SK-N-SH (cell line): ENCODE measurements at regions not wholly inside any gene's neighbourhood (a gene's known extent, or its start where the extent isn't known, plus 50 kb on each side); places are given as distances from the start of the nearest gene placed in this dataset.
A peak's percentile ranks its signal among the peaks of the same experiment; 100 is the strongest.

Source experiments
- CTCF ChIA-PET: fragments of 300-600, 350-600 bp; formaldehyde crosslinking; extraction: SDS; loops from one replicate; lab custom pipeline; 2021; lab: Yijun Ruan, JAX
- POLR2A ChIA-PET: fragments of 350-600 bp; sonication (Branson Sonifier 250); formaldehyde crosslinking; extraction: SDS; loops from one replicate; lab custom pipeline; 2020; ENCODE audit warnings: antibody characterized with exemption, inconsistent platforms; lab: Yijun Ruan, JAX
- DNase-seq: peaks from one replicate; pipeline ENCODE4 v3.0.0; 2012
- H2AFZ ChIP-seq: fragments of 200-600 bp; sonication (generic); 2 replicates; pipeline ENCODE4 v1.8.1; 2016; ENCODE audit warnings: antibody characterized with exemption, mild to moderate bottlenecking, low read depth
- H3F3A ChIP-seq: fragments of 200-600 bp; sonication (generic); replicated peaks from 2 replicates; pipeline ENCODE3; 2016; ENCODE audit warnings: antibody characterized with exemption, mild to moderate bottlenecking; ENCODE audit not compliant: insufficient read depth
- H3K27ac ChIP-seq, 2 experiments: fragments of 200-500 bp in 1 of 2; fragments of 200-600 bp in 1 of 2; sonication (Bioruptor generic) in 1 of 2; sonication (generic), shearing (Covaris generic) in 1 of 2; 2 replicates each; pipeline versions ENCODE4 v1.5.1 to v1.6.1; 2014 to 2016; ENCODE audit warnings: low read depth in 2 of 2, inconsistent platforms in 1 of 2, low read length in 1 of 2, mild to moderate bottlenecking in 1 of 2, mixed read lengths in 1 of 2
- H3K27me3 ChIP-seq: fragments of 200-600 bp; sonication (generic), shearing (Covaris generic); 2 replicates; pipeline ENCODE4 v1.6.1; 2016; ENCODE audit warnings: mixed run types; ENCODE audit not compliant: insufficient read depth
- H3K36me3 ChIP-seq, 2 experiments: fragments of 200-500 bp in 1 of 2; fragments of 200-600 bp in 1 of 2; sonication (Bioruptor generic) in 1 of 2; sonication (generic) in 1 of 2; replicated peaks in 1 of 2; 2 replicates each; pipeline versions ENCODE3 to v1.5.1; 2014 to 2016; ENCODE audit warnings: low read length in 1 of 2, mild to moderate bottlenecking in 1 of 2; ENCODE audit not compliant: insufficient read depth in 2 of 2, control insufficient read depth in 1 of 2
- H3K4me1 ChIP-seq, 2 experiments: fragments of 200-500 bp in 1 of 2; fragments of 200-600 bp in 1 of 2; sonication (Bioruptor generic) in 1 of 2; sonication (generic), shearing (Covaris generic) in 1 of 2; 2 replicates each; pipeline versions ENCODE4 v1.5.1 to v1.6.1; 2014 to 2016; ENCODE audit warnings: low read depth in 1 of 2, low read length in 1 of 2, mixed run types in 1 of 2; ENCODE audit not compliant: insufficient read depth in 2 of 2, control insufficient read depth in 1 of 2
- H3K4me2 ChIP-seq: fragments of 200-600 bp; sonication (generic), shearing (Covaris generic); 2 replicates; pipeline ENCODE4 v1.6.1; 2017; ENCODE audit warnings: mixed run types
- H3K4me3 ChIP-seq, 2 experiments: fragments of 200-500 bp in 1 of 2; fragments of 200-600 bp in 1 of 2; sonication (Bioruptor generic) in 1 of 2; sonication (generic), shearing (Covaris generic) in 1 of 2; 2 replicates each; pipeline versions ENCODE4 v1.5.1 to v1.8.1; 2014 to 2016; ENCODE audit warnings: low read depth in 2 of 2, inconsistent platforms in 1 of 2, low read length in 1 of 2, mild to moderate bottlenecking in 1 of 2, mixed read lengths in 1 of 2, moderate library complexity in 1 of 2
- H3K79me2 ChIP-seq: fragments of 200-600 bp; sonication (generic); 2 replicates; pipeline ENCODE4 v1.8.1; 2017; ENCODE audit warnings: mild to moderate bottlenecking; ENCODE audit not compliant: insufficient read depth
- H3K9ac ChIP-seq: fragments of 200-600 bp; sonication (generic); 2 replicates; pipeline ENCODE4 v1.6.1; 2017; ENCODE audit warnings: mixed run types
- H3K9me2 ChIP-seq: fragments of 200-600 bp; sonication (generic); 2 replicates; pipeline ENCODE4 v1.6.1; 2017; ENCODE audit warnings: mixed run types
- H3K9me3 ChIP-seq: fragments of 200-600 bp; sonication (generic); 2 replicates; pipeline ENCODE4 v1.6.1; 2017; ENCODE audit warnings: mixed run types, mild to moderate bottlenecking, moderate library complexity
- H4K20me1 ChIP-seq: fragments of 200-600 bp; sonication (generic); 2 replicates; pipeline ENCODE4 v1.6.1; 2017; ENCODE audit warnings: mild to moderate bottlenecking, mixed run types; ENCODE audit not compliant: insufficient read depth
- FOXM1 ChIP-seq: IDR thresholded peaks from 2 replicates; pipeline ENCODE4 v1.4.0; 2012; ENCODE audit warnings: low read depth, mild to moderate bottlenecking
- JUND ChIP-seq: IDR thresholded peaks from 2 replicates; pipeline ENCODE4 v1.4.0; 2012
- MEF2A ChIP-seq: IDR thresholded peaks from 2 replicates; pipeline ENCODE4 v1.4.0; 2012; ENCODE audit warnings: low read depth, borderline replicate concordance
- MXI1 ChIP-seq: IDR thresholded peaks from 2 replicates; pipeline ENCODE4 v1.6.1; 2012; ENCODE audit warnings: mild to moderate bottlenecking, low read depth, low read length, improper control_type of control experiment
- NFIC ChIP-seq: IDR thresholded peaks from 2 replicates; pipeline ENCODE4 v1.4.0; 2012; ENCODE audit warnings: borderline replicate concordance
- SIN3A ChIP-seq: IDR thresholded peaks from 2 replicates; pipeline ENCODE4 v1.6.1; 2012; ENCODE audit warnings: low read depth, mild to moderate bottlenecking, low read length, moderate library complexity, borderline replicate concordance
- SMC3 ChIP-seq: IDR thresholded peaks from 2 replicates; pipeline ENCODE4 v1.6.1; 2012; ENCODE audit warnings: low read depth, low read length, improper control_type of control experiment
- TCF12 ChIP-seq: IDR thresholded peaks from 2 replicates; pipeline ENCODE4 v1.4.0; 2012
- WGBS: methylation state at CpG from one replicate; pipeline ENCODE4 v1.1.6; 2017; ENCODE audit warnings: low lambda C conversion rate; 5-methylcytosine and 5-hydroxymethylcytosine counted together
- TF ChIP-seq, protein P1 (sequence below): IDR thresholded peaks from 2 replicates; pipeline ENCODE4 v1.6.1; 2012; ENCODE audit warnings: mild to moderate bottlenecking, low read depth, low read length, moderate library complexity

DNA sequence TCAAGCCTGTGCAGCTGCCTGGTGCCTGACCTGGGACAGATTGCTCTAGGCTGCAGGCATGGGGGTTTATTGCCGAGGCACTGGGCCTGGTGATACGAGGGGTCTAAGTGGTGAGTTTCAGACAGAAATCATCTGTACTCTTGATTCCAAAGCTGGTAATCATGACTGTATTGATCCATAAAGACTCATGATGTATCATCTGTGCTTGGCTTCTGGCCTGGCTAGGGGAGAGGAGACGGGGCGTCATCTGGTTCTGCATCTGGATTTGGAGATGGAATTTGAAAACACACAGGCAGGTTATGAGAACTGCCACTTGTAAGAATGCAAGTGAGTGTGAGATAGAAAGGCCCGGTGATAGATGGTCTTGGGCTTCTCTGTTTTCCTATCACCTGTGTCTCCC, 337.4 kb upstream of the C2CD4B start:
- H3K27me3 ChIP-seq = no peaks in the 10 kb centered on the region
- CTCF ChIA-PET = interaction anchor here (1.8 kb wide), 1 partner anchor 19 kb away, joined by 5 read pairs; no protein-coding TSS in a partner anchor
- no peak for DNase-seq
- H3K4me3 ChIP-seq = no peak overlapping the region
- no peak overlapping the region for H3K27ac ChIP-seq
- peaks cover 16% of the 10 kb centered on the region; the same call in 1 of the 2 replicates for H3K79me2 ChIP-seq
- H3K4me2 ChIP-seq = no peak overlapping the region
- H2AFZ ChIP-seq = no peak overlapping the region
- 94% methylated on average over 5 of the region's 5 CpGs for WGBS
- no peaks in the 10 kb centered on the region for H3K9me2 ChIP-seq
- TF ChIP-seq MXI1 = no peak
- no peak for TF ChIP-seq SIN3A
- TF ChIP-seq SMC3 = no peak
- no peak for TF ChIP-seq MEF2A
- no peak for TF ChIP-seq FOXM1
- H4K20me1 ChIP-seq = no peaks in the 10 kb centered on the region
- H3K9ac ChIP-seq = no peak overlapping the region
- POLR2A ChIA-PET = no interaction called here
- peaks cover 11% of the 10 kb centered on the region for H3F3A ChIP-seq
- no peaks in the 10 kb centered on the region for H3K9me3 ChIP-seq
- peaks cover 20 to 31% of the 10 kb centered on the region in 2 experiments for H3K4me1 ChIP-seq
- no peaks in the 10 kb centered on the region for H3K36me3 ChIP-seq

DNA sequence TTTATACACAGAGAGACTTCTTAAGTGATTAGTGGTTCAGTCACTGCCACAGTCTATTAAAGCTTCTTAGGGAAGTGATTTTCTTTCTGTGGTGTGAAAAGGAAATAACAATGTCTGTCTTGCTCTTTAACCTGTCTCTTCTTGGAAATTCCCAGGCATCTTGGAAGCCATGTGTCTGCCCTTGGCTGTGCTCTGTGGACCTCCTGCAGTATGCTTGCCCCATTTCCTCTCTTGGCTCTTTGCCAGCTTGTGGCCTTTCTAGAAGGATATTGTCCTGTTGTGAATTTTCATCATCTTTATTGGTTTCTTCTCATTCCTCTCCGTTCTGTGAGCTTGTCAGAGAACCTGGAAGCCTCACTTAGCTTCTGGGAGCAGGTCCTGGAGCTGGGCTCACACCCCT, 338.4 kb upstream of the C2CD4B start:
- Histone ChIP-seq H3K9me3 (no peaks in the 10 kb centered on the region), H3K4me2 (no peak overlapping the region), H3K27ac (peak overlapping the region; percentile 14 to 39; a peak in 2 of 4 replicates), H2AFZ (no peak overlapping the region), H4K20me1 (no peaks in the 10 kb centered on the region), H3K4me1 (peaks cover 20 to 34% of the 10 kb centered on the region in 2 experiments), H3K36me3 (no peaks in the 10 kb centered on the region), H3K27me3 (no peaks in the 10 kb centered on the region), H3F3A (peaks cover 11% of the 10 kb centered on the region), H3K4me3 (no peak overlapping the region), H3K9me2 (no peaks in the 10 kb centered on the region), H3K79me2 (peaks cover 16% of the 10 kb centered on the region; the same call in 1 of the 2 replicates), H3K9ac (no peak overlapping the region)
- TF ChIP-seq TCF12 = peak; percentile 31; the same call in 1 of the 2 replicates
- no peak for TF ChIP-seq JUND
- peak; percentile 88 for TF ChIP-seq NFIC
- TF ChIP-seq, protein P1, sequence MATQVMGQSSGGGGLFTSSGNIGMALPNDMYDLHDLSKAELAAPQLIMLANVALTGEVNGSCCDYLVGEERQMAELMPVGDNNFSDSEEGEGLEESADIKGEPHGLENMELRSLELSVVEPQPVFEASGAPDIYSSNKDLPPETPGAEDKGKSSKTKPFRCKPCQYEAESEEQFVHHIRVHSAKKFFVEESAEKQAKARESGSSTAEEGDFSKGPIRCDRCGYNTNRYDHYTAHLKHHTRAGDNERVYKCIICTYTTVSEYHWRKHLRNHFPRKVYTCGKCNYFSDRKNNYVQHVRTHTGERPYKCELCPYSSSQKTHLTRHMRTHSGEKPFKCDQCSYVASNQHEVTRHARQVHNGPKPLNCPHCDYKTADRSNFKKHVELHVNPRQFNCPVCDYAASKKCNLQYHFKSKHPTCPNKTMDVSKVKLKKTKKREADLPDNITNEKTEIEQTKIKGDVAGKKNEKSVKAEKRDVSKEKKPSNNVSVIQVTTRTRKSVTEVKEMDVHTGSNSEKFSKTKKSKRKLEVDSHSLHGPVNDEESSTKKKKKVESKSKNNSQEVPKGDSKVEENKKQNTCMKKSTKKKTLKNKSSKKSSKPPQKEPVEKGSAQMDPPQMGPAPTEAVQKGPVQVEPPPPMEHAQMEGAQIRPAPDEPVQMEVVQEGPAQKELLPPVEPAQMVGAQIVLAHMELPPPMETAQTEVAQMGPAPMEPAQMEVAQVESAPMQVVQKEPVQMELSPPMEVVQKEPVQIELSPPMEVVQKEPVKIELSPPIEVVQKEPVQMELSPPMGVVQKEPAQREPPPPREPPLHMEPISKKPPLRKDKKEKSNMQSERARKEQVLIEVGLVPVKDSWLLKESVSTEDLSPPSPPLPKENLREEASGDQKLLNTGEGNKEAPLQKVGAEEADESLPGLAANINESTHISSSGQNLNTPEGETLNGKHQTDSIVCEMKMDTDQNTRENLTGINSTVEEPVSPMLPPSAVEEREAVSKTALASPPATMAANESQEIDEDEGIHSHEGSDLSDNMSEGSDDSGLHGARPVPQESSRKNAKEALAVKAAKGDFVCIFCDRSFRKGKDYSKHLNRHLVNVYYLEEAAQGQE = no peak
- ChIA-PET POLR2A (no interaction called here), CTCF (interaction anchor here (1.5 to 1.8 kb wide), 2 partner anchors 20 to 112 kb away, joined by 4 to 5 read pairs; no protein-coding TSS in a partner anchor)
- no peak for DNase-seq
- WGBS = 53% methylated on average over 1 of the region's 1 CpG
